ENCODE measurements at regions not wholly inside any gene's neighbourhood (a gene's known extent, or its start where the extent isn't known, plus 50 kb on each side); places are given as distances from the start of the nearest gene placed in this dataset.

- TF ChIP-seq, protein P1, sequence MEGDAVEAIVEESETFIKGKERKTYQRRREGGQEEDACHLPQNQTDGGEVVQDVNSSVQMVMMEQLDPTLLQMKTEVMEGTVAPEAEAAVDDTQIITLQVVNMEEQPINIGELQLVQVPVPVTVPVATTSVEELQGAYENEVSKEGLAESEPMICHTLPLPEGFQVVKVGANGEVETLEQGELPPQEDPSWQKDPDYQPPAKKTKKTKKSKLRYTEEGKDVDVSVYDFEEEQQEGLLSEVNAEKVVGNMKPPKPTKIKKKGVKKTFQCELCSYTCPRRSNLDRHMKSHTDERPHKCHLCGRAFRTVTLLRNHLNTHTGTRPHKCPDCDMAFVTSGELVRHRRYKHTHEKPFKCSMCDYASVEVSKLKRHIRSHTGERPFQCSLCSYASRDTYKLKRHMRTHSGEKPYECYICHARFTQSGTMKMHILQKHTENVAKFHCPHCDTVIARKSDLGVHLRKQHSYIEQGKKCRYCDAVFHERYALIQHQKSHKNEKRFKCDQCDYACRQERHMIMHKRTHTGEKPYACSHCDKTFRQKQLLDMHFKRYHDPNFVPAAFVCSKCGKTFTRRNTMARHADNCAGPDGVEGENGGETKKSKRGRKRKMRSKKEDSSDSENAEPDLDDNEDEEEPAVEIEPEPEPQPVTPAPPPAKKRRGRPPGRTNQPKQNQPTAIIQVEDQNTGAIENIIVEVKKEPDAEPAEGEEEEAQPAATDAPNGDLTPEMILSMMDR (optimal IDR thresholded peaks at IDR 0.05 in 1 of 3, IDR thresholded peaks at IDR 0.05 in 1 of 3, conservative IDR thresholded peaks at IDR 0.05 in 1 of 3; ENCODE audit: extremely low read depth in 1 of 3, insufficient read depth in 2 of 3, low read length in 3 of 3) = no peak
- no peak for TF ChIP-seq EZH2 (IDR thresholded peaks at IDR 0.05; ENCODE audit: low read length)
Observed at GRCh38 chr3:147760941-147761340, 351.8 kb downstream of the ZIC1 start.

Measured in keratinocyte (primary cell).